ENCODE measurements at regions not wholly inside any gene's neighbourhood (a gene's known extent, or its start where the extent isn't known, plus 50 kb on each side); places are given as distances from the start of the nearest gene placed in this dataset.

DNA sequence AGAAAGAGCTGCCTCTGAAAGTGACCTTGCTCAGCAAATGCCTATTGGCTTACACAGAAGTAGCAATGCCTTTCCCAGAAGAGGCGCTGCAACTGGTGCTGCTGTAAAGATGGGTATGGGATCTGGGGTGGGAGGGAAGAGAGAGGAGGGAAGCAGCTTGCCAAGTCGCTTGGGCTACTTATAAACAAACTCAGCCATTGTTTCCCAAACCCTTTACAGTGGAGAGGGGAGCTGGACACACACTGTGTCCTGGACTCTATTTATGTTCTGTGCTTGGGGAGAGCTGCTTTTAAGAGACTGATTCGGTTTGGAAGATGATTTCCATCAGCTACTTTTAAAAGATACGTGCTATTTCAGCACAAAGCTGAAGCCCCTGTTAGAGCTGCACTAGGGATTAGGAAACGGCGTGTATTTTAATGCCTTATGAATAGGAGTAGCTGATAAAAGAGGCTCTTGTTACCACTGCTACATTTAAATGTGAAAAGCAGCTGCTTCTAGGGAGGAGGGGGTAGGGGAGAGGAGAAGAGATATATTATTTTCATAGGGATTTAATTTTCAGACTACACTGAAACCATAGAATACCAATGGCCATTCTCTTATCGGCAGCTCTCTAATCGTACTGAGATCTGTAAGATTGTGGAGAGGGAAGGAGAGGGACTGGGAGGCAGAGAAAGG, 440.6 kb downstream of the MCTP2 start:
- Histone ChIP-seq H3K14ac (ENCODE audit: insufficient read length) (no peak overlapping the region), H2AFZ (ENCODE audit: low read length) (peak overlapping the region; percentile 95; the same call in 1 of the 2 replicates), H2BK15ac (ENCODE audit: low read length) (no peak overlapping the region), H3K23ac (ENCODE audit: insufficient read length) (no peak overlapping the region), H4K91ac (replicated peaks; ENCODE audit: insufficient read length, low read length) (peak overlapping the region; percentile 48), H3K79me1 (ENCODE audit: low read depth, low read length) (no peaks in the 10 kb centered on the region), H3K79me2 (ENCODE audit: control insufficient read depth in 1 of 2, insufficient read depth in 2 of 2, low read length in 2 of 2) (no peaks in the 10 kb centered on the region), H2BK120ac (replicated peaks; ENCODE audit: low read depth, low read length) (peak overlapping the region; percentile 80), H3K27ac (ENCODE audit: low read depth, low read length) (no peak overlapping the region), H3K4me2 (ENCODE audit: insufficient read depth in 1 of 2, low read depth in 2 of 2, low read length in 2 of 2) (peak overlapping the region; percentile 57 to 61; a peak in 3 of 4 replicates), H2AK5ac (ENCODE audit: low read depth, low read length) (no peak overlapping the region), H4K8ac (ENCODE audit: extremely low read depth, insufficient read depth, low read length) (no peak overlapping the region), H3K4ac (replicated peaks; ENCODE audit: insufficient read length, low read depth, low read length) (no peak overlapping the region), H3K4me3 (ENCODE audit: extremely low read depth in 1 of 4, insufficient read depth in 2 of 4, low read depth in 3 of 4, low read length in 4 of 4) (peak overlapping the region in 1 of 4 experiments; percentile 32; a peak in 2 of 8 replicates), H3K56ac (replicated peaks; ENCODE audit: insufficient read length, low read depth, low read length) (no peak overlapping the region), H3K27me3 (replicated peaks in 1 of 4; ENCODE audit: control insufficient read depth in 3 of 4, extremely low read depth in 1 of 4, insufficient read depth in 3 of 4, low read length in 3 of 4) (no peaks in the 10 kb centered on the region), H3K23me2 (ENCODE audit: low read depth, low read length) (peaks cover 5% of the 10 kb centered on the region; the same call in 1 of the 2 replicates), H3K18ac (ENCODE audit: extremely low read depth, low read length) (peak overlapping the region; percentile 52; the same call in 1 of the 2 replicates), H2BK20ac (ENCODE audit: low read length) (0 out of 2 replicates have a peak overlapping the region, but pooled peaks have one; percentile 21), H2BK12ac (ENCODE audit: low read depth, low read length) (no peak overlapping the region), H2BK5ac (ENCODE audit: low read depth, low read length) (peak overlapping the region; percentile 75; the same call in 1 of the 2 replicates), H3K4me1 (replicated peaks in 1 of 4; ENCODE audit: control insufficient read depth in 3 of 4, insufficient read depth in 4 of 4, low read length in 3 of 4) (peaks cover 0 to 7% (median 5%) of the 10 kb centered on the region in 4 experiments; a peak in 4 of 7 replicates), H3K9ac (replicated peaks in 1 of 4; ENCODE audit: extremely low read depth in 1 of 4, low read depth in 3 of 4, low read length in 3 of 4) (no peak overlapping the region), H3K9me3 (ENCODE audit: insufficient read depth in 2 of 2, low read depth in 1 of 2, low read length in 1 of 2) (no peaks in the 10 kb centered on the region), H3K36me3 (ENCODE audit: control insufficient read depth in 2 of 4, insufficient read depth in 4 of 4, low read length in 3 of 4) (no peaks in the 10 kb centered on the region), H4K5ac (ENCODE audit: insufficient read length, low read depth, low read length) (no peak overlapping the region), H4K20me1 (replicated peaks in 1 of 2; ENCODE audit: control insufficient read depth in 1 of 2, insufficient read depth in 2 of 2, low read length in 2 of 2) (no peaks in the 10 kb centered on the region)
- TF ChIP-seq, protein P1, sequence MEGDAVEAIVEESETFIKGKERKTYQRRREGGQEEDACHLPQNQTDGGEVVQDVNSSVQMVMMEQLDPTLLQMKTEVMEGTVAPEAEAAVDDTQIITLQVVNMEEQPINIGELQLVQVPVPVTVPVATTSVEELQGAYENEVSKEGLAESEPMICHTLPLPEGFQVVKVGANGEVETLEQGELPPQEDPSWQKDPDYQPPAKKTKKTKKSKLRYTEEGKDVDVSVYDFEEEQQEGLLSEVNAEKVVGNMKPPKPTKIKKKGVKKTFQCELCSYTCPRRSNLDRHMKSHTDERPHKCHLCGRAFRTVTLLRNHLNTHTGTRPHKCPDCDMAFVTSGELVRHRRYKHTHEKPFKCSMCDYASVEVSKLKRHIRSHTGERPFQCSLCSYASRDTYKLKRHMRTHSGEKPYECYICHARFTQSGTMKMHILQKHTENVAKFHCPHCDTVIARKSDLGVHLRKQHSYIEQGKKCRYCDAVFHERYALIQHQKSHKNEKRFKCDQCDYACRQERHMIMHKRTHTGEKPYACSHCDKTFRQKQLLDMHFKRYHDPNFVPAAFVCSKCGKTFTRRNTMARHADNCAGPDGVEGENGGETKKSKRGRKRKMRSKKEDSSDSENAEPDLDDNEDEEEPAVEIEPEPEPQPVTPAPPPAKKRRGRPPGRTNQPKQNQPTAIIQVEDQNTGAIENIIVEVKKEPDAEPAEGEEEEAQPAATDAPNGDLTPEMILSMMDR (IDR thresholded peaks at IDR 0.05; ENCODE audit: control extremely low read depth in 1 of 3, insufficient read depth in 1 of 3, low read depth in 1 of 3, low read length in 3 of 3), result peak in 2 of 3 experiments; percentile 4 to 36; a peak in 2 of 4 replicates
- TF ChIP-seq RAD21 (IDR thresholded peaks at IDR 0.05 in 1 of 2, conservative IDR thresholded peaks at IDR 0.05 in 1 of 2; ENCODE audit: low read depth in 2 of 2, low read length in 2 of 2) (peak; percentile 50 to 54), TAF7 (optimal IDR thresholded peaks at IDR 0.05; ENCODE audit: borderline replicate concordance, low read depth, low read length) (no peak), YY1 (IDR thresholded peaks at IDR 0.05; ENCODE audit: low read depth, low read length) (peak; percentile 69)
- 47% methylated on average over 7 of the region's 8 CpGs; no CpG with 5 or more reads in 1 of the 2 experiments for WGBS, 2 experiments (ENCODE audit: extremely low coverage in 1 of 2, insufficient coverage in 1 of 2, insufficient read length in 1 of 2, insufficient replicate concordance in 2 of 2, low coverage in 1 of 2, low lambda C conversion rate in 2 of 2, missing lambda C conversion rate in 1 of 2)
- FAIRE-seq (peak; percentile 65), DNase-seq (ENCODE audit: low read depth in 1 of 2, low spot score in 2 of 2) (peak in 1 of 2 experiments; percentile 62)
- POLR2A ChIA-PET (ENCODE audit: partially characterized antibody), result no interaction called here
- CTCF ChIA-PET (ENCODE audit: partially characterized antibody), result interaction anchor here (0.7 to 4.8 kb wide), 19 partner anchors 8 to 619 kb away, joined by 3 to 56 read pairs (median 4); no protein-coding TSS in a partner anchor

All from H1 (cell line).